ENCODE measurements at regions not wholly inside any gene's neighbourhood (a gene's known extent, or its start where the extent isn't known, plus 50 kb on each side); places are given as distances from the start of the nearest gene placed in this dataset.

GRCh38 chr4:146107587-146108240, 67.8 kb upstream of the LSM6 start:
- Histone ChIP-seq H3K4me1 (ENCODE audit: control insufficient read depth, extremely low read depth, insufficient read depth, low read length) (no peaks in the 10 kb centered on the region), H3K4me3 (ENCODE audit: control insufficient read depth in 2 of 3, extremely low read depth in 1 of 3, insufficient read depth in 2 of 3, low read depth in 1 of 3, low read length in 3 of 3) (no peak overlapping the region), H3K27me3 (ENCODE audit: control insufficient read depth, extremely low read depth, insufficient read depth, low read length) (no peaks in the 10 kb centered on the region), H3K9ac (ENCODE audit: control insufficient read depth, extremely low read depth, insufficient read depth, low read length) (no peak overlapping the region), H3K79me2 (ENCODE audit: control insufficient read depth, insufficient read depth, low read length) (no peaks in the 10 kb centered on the region), H3K27ac (ENCODE audit: control insufficient read depth, insufficient read depth, low read length) (no peak overlapping the region), H3K9me1 (ENCODE audit: control insufficient read depth, extremely low read depth, insufficient read depth, low read length) (no peaks in the 10 kb centered on the region), H3K9me3 (ENCODE audit: control insufficient read depth, low read depth, low read length) (no peaks in the 10 kb centered on the region), H3K36me3 (ENCODE audit: control insufficient read depth in 2 of 2, extremely low read depth in 1 of 2, insufficient read depth in 2 of 2, low read length in 2 of 2) (no peaks in the 10 kb centered on the region), H4K20me1 (ENCODE audit: control insufficient read depth, extremely low read depth, insufficient read depth, low read length) (no peaks in the 10 kb centered on the region), H2AFZ (ENCODE audit: control insufficient read depth, low read length) (no peak overlapping the region), H3K4me2 (ENCODE audit: control insufficient read depth, extremely low read depth, insufficient read depth, low read depth, low read length) (no peak overlapping the region)
- DNase-seq (ENCODE audit: low read depth, low spot score) (no peak), FAIRE-seq (no peak)
- dilution Hi-C loops (cut with MboI; ENCODE audit: extremely low pct_ligation_motif_present, low sequenced_read_pairs): no loop called here
- TF ChIP-seq, protein P1, sequence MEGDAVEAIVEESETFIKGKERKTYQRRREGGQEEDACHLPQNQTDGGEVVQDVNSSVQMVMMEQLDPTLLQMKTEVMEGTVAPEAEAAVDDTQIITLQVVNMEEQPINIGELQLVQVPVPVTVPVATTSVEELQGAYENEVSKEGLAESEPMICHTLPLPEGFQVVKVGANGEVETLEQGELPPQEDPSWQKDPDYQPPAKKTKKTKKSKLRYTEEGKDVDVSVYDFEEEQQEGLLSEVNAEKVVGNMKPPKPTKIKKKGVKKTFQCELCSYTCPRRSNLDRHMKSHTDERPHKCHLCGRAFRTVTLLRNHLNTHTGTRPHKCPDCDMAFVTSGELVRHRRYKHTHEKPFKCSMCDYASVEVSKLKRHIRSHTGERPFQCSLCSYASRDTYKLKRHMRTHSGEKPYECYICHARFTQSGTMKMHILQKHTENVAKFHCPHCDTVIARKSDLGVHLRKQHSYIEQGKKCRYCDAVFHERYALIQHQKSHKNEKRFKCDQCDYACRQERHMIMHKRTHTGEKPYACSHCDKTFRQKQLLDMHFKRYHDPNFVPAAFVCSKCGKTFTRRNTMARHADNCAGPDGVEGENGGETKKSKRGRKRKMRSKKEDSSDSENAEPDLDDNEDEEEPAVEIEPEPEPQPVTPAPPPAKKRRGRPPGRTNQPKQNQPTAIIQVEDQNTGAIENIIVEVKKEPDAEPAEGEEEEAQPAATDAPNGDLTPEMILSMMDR (optimal IDR thresholded peaks at IDR 0.05 in 1 of 3, IDR thresholded peaks at IDR 0.05 in 1 of 3, conservative IDR thresholded peaks at IDR 0.05 in 1 of 3; ENCODE audit: extremely low read depth in 1 of 3, insufficient read depth in 2 of 3, low read length in 3 of 3): no peak
- no peak for TF ChIP-seq EZH2 (IDR thresholded peaks at IDR 0.05; ENCODE audit: low read length)

- Histone ChIP-seq H3K4me3 (ENCODE audit: control insufficient read depth in 2 of 3, extremely low read depth in 1 of 3, insufficient read depth in 2 of 3, low read depth in 1 of 3, low read length in 3 of 3) (no peak overlapping the region), H3K36me3 (ENCODE audit: control insufficient read depth in 2 of 2, extremely low read depth in 1 of 2, insufficient read depth in 2 of 2, low read length in 2 of 2) (no peaks in the 10 kb centered on the region), H3K4me1 (ENCODE audit: control insufficient read depth, extremely low read depth, insufficient read depth, low read length) (no peaks in the 10 kb centered on the region), H3K9me3 (ENCODE audit: control insufficient read depth, low read depth, low read length) (no peaks in the 10 kb centered on the region), H3K27me3 (ENCODE audit: control insufficient read depth, extremely low read depth, insufficient read depth, low read length) (no peaks in the 10 kb centered on the region), H3K4me2 (ENCODE audit: control insufficient read depth, extremely low read depth, insufficient read depth, low read depth, low read length) (no peak overlapping the region), H3K27ac (ENCODE audit: control insufficient read depth, insufficient read depth, low read length) (no peak overlapping the region), H4K20me1 (ENCODE audit: control insufficient read depth, extremely low read depth, insufficient read depth, low read length) (no peaks in the 10 kb centered on the region), H3K9ac (ENCODE audit: control insufficient read depth, extremely low read depth, insufficient read depth, low read length) (no peak overlapping the region), H3K79me2 (ENCODE audit: control insufficient read depth, insufficient read depth, low read length) (no peaks in the 10 kb centered on the region), H3K9me1 (ENCODE audit: control insufficient read depth, extremely low read depth, insufficient read depth, low read length) (no peaks in the 10 kb centered on the region), H2AFZ (ENCODE audit: control insufficient read depth, low read length) (no peak overlapping the region)
- DNase-seq (ENCODE audit: low read depth, low spot score): no peak
- no peak for TF ChIP-seq EZH2 (IDR thresholded peaks at IDR 0.05; ENCODE audit: low read length)
- TF ChIP-seq, protein P1 (optimal IDR thresholded peaks at IDR 0.05 in 1 of 3, IDR thresholded peaks at IDR 0.05 in 1 of 3, conservative IDR thresholded peaks at IDR 0.05 in 1 of 3; ENCODE audit: extremely low read depth in 1 of 3, insufficient read depth in 2 of 3, low read length in 3 of 3): no peak
- dilution Hi-C loops (cut with MboI; ENCODE audit: extremely low pct_ligation_motif_present, low sequenced_read_pairs): no loop called here
- FAIRE-seq: no peak
Measured at GRCh38 chr4:146105464-146105863, 70.1 kb upstream of the LSM6 start.

Measured in keratinocyte (primary cell).